Upper lobe of left lung (tissue), 6 donors: ENCODE measurements at regions not wholly inside any gene's neighbourhood (a gene's known extent, or its start where the extent isn't known, plus 50 kb on each side); places are given as distances from the start of the nearest gene placed in this dataset.

ENCODE experiments used
- ATAC-seq, 2 donors: fragments of 200-7000 bp; cut with Tn5 transposase; one replicate each; pipeline ENCODE4 v1.9.1; 2022; ENCODE audit warnings: mild to moderate bottlenecking in 2 of 2, moderate library complexity in 2 of 2; ENCODE audit not compliant: low FRiP score in 2 of 2
- DNase-seq, 2 donors: peaks; one replicate each; pipeline ENCODE4 v3.0.0-alpha.2; 2019 to 2020
- H3K27ac ChIP-seq, 4 donors: fragments of 200-600 bp; sonication (generic); one replicate each; pipeline ENCODE4 v1.5.1; 2016 to 2019
- H3K27me3 ChIP-seq, 4 donors: fragments of 200-600 bp; sonication (generic); one replicate each; pipeline ENCODE4 v1.5.1; 2017 to 2019
- H3K36me3 ChIP-seq, 4 donors: fragments of 200-600 bp; sonication (generic); one replicate each; pipeline ENCODE4 v1.5.1; 2016 to 2019
- H3K4me1 ChIP-seq, 4 donors: fragments of 200-600 bp; sonication (generic); one replicate each; pipeline ENCODE4 v1.5.1; 2018 to 2019
- H3K4me3 ChIP-seq, 4 donors: fragments of 200-600 bp; sonication (generic); one replicate each; pipeline ENCODE4 v1.5.1; 2017 to 2019; ENCODE audit warnings: mild to moderate bottlenecking in 2 of 4, moderate library complexity in 1 of 4
- H3K9me3 ChIP-seq, 4 donors: fragments of 200-600 bp; sonication (generic); one replicate each; pipeline ENCODE4 v1.5.1; 2018 to 2019
- EP300 ChIP-seq, 4 donors: sonication (generic); formaldehyde crosslinking; IDR thresholded peaks; one replicate each; pipeline ENCODE4 v1.5.1; 2017; ENCODE audit warnings: antibody characterized with exemption in 4 of 4, control low read depth in 2 of 4
- POLR2A ChIP-seq, 4 donors: fragments of 450-650 bp; IDR thresholded peaks; one replicate each; pipeline ENCODE4 v1.5.1; 2016 to 2017; ENCODE audit warnings: antibody characterized with exemption in 4 of 4, mild to moderate bottlenecking in 2 of 4
- POLR2AphosphoS5 ChIP-seq, 2 donors: sonication (generic); formaldehyde crosslinking; IDR thresholded peaks; one replicate each; pipeline ENCODE4 v1.5.1; 2017; ENCODE audit warnings: antibody characterized with exemption in 2 of 2
- WGBS, 2 donors: methylation state at CpG; one replicate each; pipeline ENCODE4 v1.1.5; 2017 to 2018; 5-methylcytosine and 5-hydroxymethylcytosine counted together
- TF ChIP-seq, protein P1 (sequence below), 6 experiments: fragments of 450-650 bp in 4 of 6; fragments of 200-600 bp in 2 of 6; sonication (generic) in 2 of 6; IDR thresholded peaks; one replicate each; pipeline ENCODE4 v1.5.1; 2016 to 2019; ENCODE audit warnings: antibody characterized with exemption in 6 of 6
- donor health status: DM: no; HTN: no; CAD: no; lungs with moderate emphysema.
- donor health status: DM: no; HTN: yes; CAD: no; lungs with severe emphysema.

DNA sequence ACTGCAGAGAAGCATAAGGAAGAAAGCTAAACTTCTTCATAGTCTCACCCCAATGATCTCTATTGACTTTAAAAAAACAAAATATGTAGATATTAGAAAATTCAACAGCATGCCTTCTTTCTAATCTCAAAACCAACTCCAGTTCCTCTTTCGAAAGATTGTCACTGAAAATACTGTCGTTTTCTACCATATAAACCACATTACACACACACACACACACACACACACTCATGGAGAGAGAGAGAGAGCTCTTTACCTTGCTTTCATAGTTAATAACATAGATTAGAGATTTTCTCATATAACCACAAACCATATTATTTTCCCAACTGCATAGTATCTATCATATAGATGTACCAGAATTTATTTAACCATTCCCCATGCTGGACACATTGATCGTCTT is 296.2 kb upstream of the MGMT start:
- DNase-seq (no peak), ATAC-seq (no peak)
- no peak for TF ChIP-seq POLR2AphosphoS5 (IDR thresholded peaks at IDR 0.05)
- TF ChIP-seq EP300 (IDR thresholded peaks at IDR 0.05), result no peak
- TF ChIP-seq, protein P1, sequence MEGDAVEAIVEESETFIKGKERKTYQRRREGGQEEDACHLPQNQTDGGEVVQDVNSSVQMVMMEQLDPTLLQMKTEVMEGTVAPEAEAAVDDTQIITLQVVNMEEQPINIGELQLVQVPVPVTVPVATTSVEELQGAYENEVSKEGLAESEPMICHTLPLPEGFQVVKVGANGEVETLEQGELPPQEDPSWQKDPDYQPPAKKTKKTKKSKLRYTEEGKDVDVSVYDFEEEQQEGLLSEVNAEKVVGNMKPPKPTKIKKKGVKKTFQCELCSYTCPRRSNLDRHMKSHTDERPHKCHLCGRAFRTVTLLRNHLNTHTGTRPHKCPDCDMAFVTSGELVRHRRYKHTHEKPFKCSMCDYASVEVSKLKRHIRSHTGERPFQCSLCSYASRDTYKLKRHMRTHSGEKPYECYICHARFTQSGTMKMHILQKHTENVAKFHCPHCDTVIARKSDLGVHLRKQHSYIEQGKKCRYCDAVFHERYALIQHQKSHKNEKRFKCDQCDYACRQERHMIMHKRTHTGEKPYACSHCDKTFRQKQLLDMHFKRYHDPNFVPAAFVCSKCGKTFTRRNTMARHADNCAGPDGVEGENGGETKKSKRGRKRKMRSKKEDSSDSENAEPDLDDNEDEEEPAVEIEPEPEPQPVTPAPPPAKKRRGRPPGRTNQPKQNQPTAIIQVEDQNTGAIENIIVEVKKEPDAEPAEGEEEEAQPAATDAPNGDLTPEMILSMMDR (IDR thresholded peaks at IDR 0.05), result no peak
- no peak for TF ChIP-seq POLR2A (IDR thresholded peaks at IDR 0.05)
- H3K4me3 ChIP-seq, result no peak overlapping the region
- no peaks in the 10 kb centered on the region for H3K27me3 ChIP-seq
- no peaks in the 10 kb centered on the region for H3K36me3 ChIP-seq
- 60 to 70% methylated on average over 3 of the region's 3 CpGs for WGBS, 2 donors
- H3K9me3 ChIP-seq, result no peaks in the 10 kb centered on the region
- H3K27ac ChIP-seq, result no peak overlapping the region
- no peaks in the 10 kb centered on the region for H3K4me1 ChIP-seq

DNA sequence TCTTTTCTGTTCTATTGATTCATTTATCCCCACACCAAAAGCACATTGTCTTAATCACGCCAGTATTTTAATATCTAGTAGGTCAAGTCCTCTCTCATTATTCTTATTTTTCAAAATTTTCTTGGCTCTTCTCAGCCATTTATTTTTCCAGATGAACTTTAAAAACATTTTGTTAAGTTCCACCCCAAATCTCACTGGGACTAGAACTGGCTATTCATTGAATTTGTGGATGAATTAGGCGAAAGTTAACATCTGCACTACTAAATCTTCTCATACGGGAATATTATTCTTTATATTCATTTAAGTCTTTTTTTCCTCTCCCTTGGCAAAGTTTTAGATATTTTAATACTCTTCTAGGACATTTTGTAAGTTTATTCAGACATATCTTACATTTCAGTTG is 295.2 kb upstream of the MGMT start:
- no peak for ATAC-seq
- TF ChIP-seq POLR2AphosphoS5 (IDR thresholded peaks at IDR 0.05) (no peak), POLR2A (IDR thresholded peaks at IDR 0.05) (no peak), EP300 (IDR thresholded peaks at IDR 0.05) (no peak)
- TF ChIP-seq, protein P1 (IDR thresholded peaks at IDR 0.05), result no peak
- Histone ChIP-seq H3K9me3 (no peaks in the 10 kb centered on the region), H3K36me3 (no peaks in the 10 kb centered on the region), H3K27ac (no peak overlapping the region), H3K4me1 (no peaks in the 10 kb centered on the region), H3K27me3 (no peaks in the 10 kb centered on the region), H3K4me3 (no peak overlapping the region)
- DNase-seq, result no peak
- WGBS, 2 donors, result 81 to 90% methylated on average over 3 of the region's 3 CpGs

DNA sequence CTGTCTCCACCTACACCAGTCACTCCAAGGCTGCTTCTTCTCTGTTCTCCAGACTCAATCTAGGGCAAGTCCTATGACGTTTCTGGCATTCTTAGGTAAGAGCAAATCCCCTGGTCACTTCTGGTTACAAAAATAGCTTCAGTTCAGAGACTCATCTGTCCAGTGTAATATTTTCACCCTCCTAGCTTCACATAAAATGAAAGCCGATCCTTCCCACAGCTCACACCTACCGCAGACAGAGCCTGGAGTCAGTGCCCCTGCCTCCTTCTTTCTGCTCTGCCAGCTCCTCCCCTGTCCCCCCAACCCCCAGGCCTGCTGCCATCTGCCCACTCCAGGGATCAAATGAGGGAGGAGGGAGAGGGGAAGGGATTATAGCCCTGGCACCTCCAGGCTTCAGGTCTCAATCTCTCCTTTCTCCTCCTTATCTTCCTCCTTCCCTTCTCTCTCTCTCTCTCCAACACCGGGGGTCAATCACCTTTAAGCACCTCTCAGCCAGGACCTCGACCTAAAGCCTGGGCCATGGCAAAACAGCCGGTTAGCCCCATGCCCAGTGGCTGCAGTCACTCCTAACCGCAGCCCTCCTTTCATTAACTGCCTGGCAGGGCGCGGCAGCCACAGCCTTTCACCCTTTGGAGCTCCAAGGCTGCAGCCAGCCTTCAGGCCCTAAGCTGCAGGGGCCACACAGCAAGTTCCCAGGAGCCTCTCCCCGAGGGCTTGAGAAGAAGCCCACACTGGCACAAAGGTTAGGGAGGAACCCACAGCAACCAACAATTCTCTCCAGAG is 292.6 kb upstream of the MGMT start:
- no peak overlapping the region for H3K4me3 ChIP-seq
- no peaks in the 10 kb centered on the region for H3K27me3 ChIP-seq
- WGBS, 2 donors, result 80 to 82% methylated on average over 10 of the region's 10 CpGs
- peak in 1 of 2 donors; percentile 19 for DNase-seq
- TF ChIP-seq EP300 (IDR thresholded peaks at IDR 0.05) (no peak), POLR2AphosphoS5 (IDR thresholded peaks at IDR 0.05) (no peak), POLR2A (IDR thresholded peaks at IDR 0.05) (no peak)
- H3K36me3 ChIP-seq, result no peaks in the 10 kb centered on the region
- no peak overlapping the region for H3K27ac ChIP-seq
- no peaks in the 10 kb centered on the region for H3K9me3 ChIP-seq
- no peaks in the 10 kb centered on the region for H3K4me1 ChIP-seq
- ATAC-seq, result peak in 1 of 2 donors; percentile 37

DNA sequence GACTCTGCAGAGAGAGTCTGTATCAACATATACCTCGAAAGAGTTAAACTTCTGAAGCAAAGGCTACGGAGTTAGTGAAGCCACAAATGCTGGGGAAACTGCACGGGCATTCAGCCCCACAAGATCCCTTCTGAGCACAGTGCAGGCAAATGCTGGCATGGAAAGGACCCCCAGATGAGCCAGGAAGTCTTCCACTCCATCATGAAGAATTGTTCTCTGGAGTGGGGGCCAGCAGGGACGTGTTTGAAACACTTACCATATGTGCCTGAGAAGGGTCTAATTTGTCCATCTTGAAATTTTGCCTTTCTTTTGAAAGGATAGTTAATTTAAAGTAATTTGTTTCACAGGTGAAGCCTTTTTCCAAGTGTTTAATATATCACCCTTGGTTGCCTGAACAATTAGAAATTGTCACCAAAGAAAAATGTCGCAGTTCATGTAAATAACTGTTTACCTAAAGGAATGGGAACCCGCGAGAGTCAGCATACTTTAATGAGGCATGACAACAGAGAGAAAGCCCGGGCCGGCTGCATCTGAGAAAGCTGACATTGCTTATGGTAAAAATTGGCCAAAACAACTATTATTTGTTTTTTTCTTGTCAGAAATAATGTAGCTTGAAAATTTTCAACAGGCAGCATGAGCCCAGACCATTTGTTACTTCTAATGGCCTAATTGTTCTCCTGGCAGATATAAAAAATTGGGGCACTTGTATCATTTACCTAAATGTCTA is 287.6 kb upstream of the MGMT start:
- no peak overlapping the region for H3K4me3 ChIP-seq
- no peak overlapping the region for H3K27ac ChIP-seq
- WGBS, 2 donors, result 71 to 72% methylated on average over 9 of the region's 9 CpGs
- no peaks in the 10 kb centered on the region for H3K27me3 ChIP-seq
- DNase-seq (no peak), ATAC-seq (no peak)
- H3K36me3 ChIP-seq, result no peaks in the 10 kb centered on the region
- H3K9me3 ChIP-seq, result no peaks in the 10 kb centered on the region
- TF ChIP-seq POLR2AphosphoS5 (IDR thresholded peaks at IDR 0.05) (no peak), EP300 (IDR thresholded peaks at IDR 0.05) (no peak), POLR2A (IDR thresholded peaks at IDR 0.05) (no peak)
- TF ChIP-seq, protein P1 (IDR thresholded peaks at IDR 0.05), result no peak
- H3K4me1 ChIP-seq, result no peaks in the 10 kb centered on the region

DNA sequence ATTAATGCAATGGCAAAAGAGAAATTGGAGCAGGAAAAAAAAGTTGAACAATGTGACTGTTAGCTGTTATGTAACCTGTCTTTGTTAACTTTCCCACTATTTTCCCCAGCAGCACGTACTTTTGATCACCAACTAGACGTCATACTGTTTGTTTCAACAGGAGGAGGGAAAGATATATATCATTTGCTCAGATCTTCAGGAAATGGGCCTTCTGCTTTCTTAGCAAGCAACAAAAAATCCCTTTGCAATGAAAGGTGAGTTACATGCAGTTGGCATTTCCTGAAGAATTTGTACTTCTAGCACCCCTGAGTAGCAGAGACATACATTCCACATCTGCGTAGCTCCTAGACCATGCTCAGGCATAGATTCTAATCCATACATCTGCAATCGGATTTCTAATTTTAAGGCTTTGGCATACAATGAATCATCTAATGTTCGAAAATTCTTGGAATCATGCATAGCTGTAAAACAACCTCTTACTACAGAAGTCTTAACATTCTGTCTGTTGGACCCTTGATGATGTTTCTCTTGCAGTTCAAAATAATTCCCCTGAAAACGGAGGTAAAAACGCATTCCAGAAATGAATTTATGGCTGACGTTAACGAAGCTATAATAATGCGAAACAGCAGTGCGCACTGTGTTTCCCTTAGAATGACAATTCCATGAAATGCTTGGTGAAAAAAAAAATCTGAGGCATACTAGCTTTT is 286.9 kb upstream of the MGMT start:
- Histone ChIP-seq H3K27ac (no peak overlapping the region), H3K4me3 (no peak overlapping the region), H3K27me3 (no peaks in the 10 kb centered on the region), H3K9me3 (no peaks in the 10 kb centered on the region), H3K36me3 (no peaks in the 10 kb centered on the region), H3K4me1 (no peaks in the 10 kb centered on the region)
- TF ChIP-seq, protein P1 (IDR thresholded peaks at IDR 0.05), result no peak
- TF ChIP-seq POLR2A (IDR thresholded peaks at IDR 0.05), result no peak
- TF ChIP-seq EP300 (IDR thresholded peaks at IDR 0.05), result no peak
- no peak for TF ChIP-seq POLR2AphosphoS5 (IDR thresholded peaks at IDR 0.05)
- DNase-seq, result no peak
- 77 to 80% methylated on average over 11 of the region's 11 CpGs for WGBS, 2 donors
- ATAC-seq, result no peak
